HL-60 (cell line): ENCODE measurements at regions not wholly inside any gene's neighbourhood (a gene's known extent, or its start where the extent isn't known, plus 50 kb on each side); places are given as distances from the start of the nearest gene placed in this dataset.

ENCODE experiments used
- DNase-seq, 2 experiments: peaks; one replicate each; pipeline ENCODE4 v3.0.0-alpha.2; 2010 to 2020; ENCODE audit warnings: low read depth in 1 of 2, low spot score in 1 of 2
- H3K27ac ChIP-seq: fragments of 250-450 bp; sonication (Bioruptor Pico); replicated peaks from 2 replicates; pipeline ENCODE4 v1.5.1; 2020; ENCODE audit warnings: mild to moderate bottlenecking, moderate library complexity
- H3K27me3 ChIP-seq: fragments of 250-450 bp; sonication (Bioruptor Pico); 2 replicates; pipeline ENCODE4 v1.5.1; 2021; ENCODE audit warnings: mild to moderate bottlenecking, moderate library complexity; ENCODE audit not compliant: insufficient read depth, poor library complexity, severe bottlenecking
- H3K4me3 ChIP-seq: replicated peaks from 2 replicates; pipeline ENCODE4 v1.5.1; 2011; ENCODE audit warnings: mild to moderate bottlenecking, control low read depth, low read length; ENCODE audit not compliant: insufficient read depth
- GABPA ChIP-seq: IDR thresholded peaks from 2 replicates; pipeline ENCODE4 v1.6.1; 2012; ENCODE audit warnings: low read depth
- POLR2AphosphoS5 ChIP-seq: IDR thresholded peaks from 2 replicates; pipeline ENCODE4 v1.6.1; 2012; ENCODE audit warnings: low read depth
- SPI1 ChIP-seq: IDR thresholded peaks from 2 replicates; pipeline ENCODE4 v1.6.1; 2012; ENCODE audit warnings: low read depth, mild to moderate bottlenecking, borderline replicate concordance
- TF ChIP-seq, protein P1 (sequence below): IDR thresholded peaks from one replicate; pipeline ENCODE4 v1.5.1; 2011; ENCODE audit warnings: low read length, control low read depth, inconsistent platforms; ENCODE audit not compliant: insufficient read depth
- TF ChIP-seq, protein P2 (sequence below): IDR thresholded peaks from 2 replicates; pipeline ENCODE4 v1.6.1; 2012; ENCODE audit warnings: low read depth; ENCODE audit not compliant: insufficient replicate concordance

DNA sequence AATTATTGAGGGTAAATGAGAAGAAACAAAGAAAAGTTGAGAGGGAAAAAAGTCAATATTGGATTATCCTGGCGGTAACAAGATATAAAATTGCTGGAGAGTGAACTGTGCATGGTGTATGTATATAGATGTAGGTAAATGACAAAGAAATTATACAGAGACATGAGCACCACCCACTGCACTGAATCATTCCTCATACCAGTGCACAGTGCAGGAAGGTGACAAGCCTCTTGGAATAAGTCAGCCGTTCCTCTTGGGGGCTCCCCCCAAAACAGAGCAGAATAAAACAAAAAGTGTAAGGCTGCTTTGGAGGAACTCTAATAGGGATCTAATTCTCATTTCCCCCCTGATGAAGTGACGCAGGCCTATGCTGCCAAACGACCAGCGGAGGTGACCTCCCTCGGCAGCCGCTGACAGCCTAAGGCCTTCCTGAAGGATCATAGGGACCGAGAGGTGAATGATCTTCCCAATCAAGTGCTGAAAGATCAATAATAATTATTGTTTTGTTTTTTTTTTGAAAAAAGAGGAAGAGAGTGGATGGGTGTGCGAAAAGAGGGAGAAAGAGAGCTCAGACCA is 245.0 kb downstream of the PSAT1 start:
- Histone ChIP-seq H3K27me3 (no peaks in the 10 kb centered on the region), H3K4me3 (no peak overlapping the region), H3K27ac (no peak overlapping the region)
- TF ChIP-seq, protein P1, sequence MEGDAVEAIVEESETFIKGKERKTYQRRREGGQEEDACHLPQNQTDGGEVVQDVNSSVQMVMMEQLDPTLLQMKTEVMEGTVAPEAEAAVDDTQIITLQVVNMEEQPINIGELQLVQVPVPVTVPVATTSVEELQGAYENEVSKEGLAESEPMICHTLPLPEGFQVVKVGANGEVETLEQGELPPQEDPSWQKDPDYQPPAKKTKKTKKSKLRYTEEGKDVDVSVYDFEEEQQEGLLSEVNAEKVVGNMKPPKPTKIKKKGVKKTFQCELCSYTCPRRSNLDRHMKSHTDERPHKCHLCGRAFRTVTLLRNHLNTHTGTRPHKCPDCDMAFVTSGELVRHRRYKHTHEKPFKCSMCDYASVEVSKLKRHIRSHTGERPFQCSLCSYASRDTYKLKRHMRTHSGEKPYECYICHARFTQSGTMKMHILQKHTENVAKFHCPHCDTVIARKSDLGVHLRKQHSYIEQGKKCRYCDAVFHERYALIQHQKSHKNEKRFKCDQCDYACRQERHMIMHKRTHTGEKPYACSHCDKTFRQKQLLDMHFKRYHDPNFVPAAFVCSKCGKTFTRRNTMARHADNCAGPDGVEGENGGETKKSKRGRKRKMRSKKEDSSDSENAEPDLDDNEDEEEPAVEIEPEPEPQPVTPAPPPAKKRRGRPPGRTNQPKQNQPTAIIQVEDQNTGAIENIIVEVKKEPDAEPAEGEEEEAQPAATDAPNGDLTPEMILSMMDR: no peak
- TF ChIP-seq GABPA: no peak
- TF ChIP-seq SPI1: no peak
- no peak for TF ChIP-seq POLR2AphosphoS5
- TF ChIP-seq, protein P2, sequence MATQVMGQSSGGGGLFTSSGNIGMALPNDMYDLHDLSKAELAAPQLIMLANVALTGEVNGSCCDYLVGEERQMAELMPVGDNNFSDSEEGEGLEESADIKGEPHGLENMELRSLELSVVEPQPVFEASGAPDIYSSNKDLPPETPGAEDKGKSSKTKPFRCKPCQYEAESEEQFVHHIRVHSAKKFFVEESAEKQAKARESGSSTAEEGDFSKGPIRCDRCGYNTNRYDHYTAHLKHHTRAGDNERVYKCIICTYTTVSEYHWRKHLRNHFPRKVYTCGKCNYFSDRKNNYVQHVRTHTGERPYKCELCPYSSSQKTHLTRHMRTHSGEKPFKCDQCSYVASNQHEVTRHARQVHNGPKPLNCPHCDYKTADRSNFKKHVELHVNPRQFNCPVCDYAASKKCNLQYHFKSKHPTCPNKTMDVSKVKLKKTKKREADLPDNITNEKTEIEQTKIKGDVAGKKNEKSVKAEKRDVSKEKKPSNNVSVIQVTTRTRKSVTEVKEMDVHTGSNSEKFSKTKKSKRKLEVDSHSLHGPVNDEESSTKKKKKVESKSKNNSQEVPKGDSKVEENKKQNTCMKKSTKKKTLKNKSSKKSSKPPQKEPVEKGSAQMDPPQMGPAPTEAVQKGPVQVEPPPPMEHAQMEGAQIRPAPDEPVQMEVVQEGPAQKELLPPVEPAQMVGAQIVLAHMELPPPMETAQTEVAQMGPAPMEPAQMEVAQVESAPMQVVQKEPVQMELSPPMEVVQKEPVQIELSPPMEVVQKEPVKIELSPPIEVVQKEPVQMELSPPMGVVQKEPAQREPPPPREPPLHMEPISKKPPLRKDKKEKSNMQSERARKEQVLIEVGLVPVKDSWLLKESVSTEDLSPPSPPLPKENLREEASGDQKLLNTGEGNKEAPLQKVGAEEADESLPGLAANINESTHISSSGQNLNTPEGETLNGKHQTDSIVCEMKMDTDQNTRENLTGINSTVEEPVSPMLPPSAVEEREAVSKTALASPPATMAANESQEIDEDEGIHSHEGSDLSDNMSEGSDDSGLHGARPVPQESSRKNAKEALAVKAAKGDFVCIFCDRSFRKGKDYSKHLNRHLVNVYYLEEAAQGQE: no peak
- DNase-seq: no peak

DNA sequence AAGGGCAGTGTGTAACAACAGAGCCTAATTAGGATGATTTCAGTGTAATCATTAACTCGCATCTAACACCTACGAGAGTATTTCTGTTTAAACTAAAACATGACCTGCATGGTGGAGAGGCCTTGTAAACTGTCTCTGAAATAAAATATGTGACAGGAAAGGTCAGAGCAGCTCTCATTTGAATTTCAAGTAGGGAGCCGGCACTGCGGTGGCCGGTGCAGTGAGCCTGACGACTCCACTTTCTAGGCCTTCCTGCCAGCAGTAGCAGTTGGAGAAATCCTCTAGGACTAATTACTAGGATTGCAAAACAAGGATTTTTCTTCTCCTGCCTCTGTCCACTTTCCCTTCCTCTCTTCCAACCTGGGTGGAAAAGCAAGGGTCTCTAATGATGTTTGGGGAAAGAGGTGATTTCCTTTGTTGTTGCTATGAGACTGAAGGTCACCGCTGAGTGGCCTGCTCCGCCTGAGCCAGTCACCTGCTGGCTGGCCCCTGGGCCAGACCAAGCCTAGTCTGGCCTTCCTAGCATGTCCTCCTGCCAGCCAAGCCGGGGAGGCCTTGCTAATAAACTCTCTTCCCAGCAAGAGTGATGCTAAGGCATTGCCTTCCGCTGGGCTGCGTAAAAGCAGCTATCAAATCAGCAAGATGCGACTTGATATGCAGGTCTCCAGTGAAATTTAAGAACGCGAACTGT is 245.7 kb downstream of the PSAT1 start:
- DNase-seq: no peak
- no peaks in the 10 kb centered on the region for H3K27me3 ChIP-seq
- H3K27ac ChIP-seq: no peak overlapping the region
- TF ChIP-seq, protein P1: no peak
- no peak for TF ChIP-seq POLR2AphosphoS5
- TF ChIP-seq SPI1: no peak
- TF ChIP-seq GABPA: no peak
- TF ChIP-seq, protein P2: no peak
- H3K4me3 ChIP-seq: no peak overlapping the region

DNA sequence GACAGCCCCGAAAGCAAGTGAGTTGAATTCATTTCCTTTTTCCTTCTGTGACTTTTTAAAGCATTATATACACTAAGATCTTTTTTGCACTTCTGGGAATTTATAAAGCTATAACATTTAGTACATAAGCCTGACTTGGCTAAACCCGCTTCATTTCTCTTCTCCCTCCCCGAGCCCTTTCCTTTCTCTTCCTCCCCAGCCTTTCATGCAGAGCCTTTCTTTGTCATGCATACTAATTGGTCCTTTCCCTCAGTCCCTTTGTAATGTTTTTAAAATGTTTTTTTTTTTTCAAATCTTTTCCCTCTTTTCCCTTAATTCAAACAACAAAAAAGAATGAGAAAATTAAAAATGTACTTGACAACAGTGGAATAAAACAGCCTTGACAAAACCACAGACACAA is 246.4 kb downstream of the PSAT1 start:
- H3K4me3 ChIP-seq: no peak overlapping the region
- H3K27me3 ChIP-seq: no peaks in the 10 kb centered on the region
- TF ChIP-seq SPI1: no peak
- no peak for TF ChIP-seq POLR2AphosphoS5
- TF ChIP-seq, protein P1: no peak
- no peak for DNase-seq
- H3K27ac ChIP-seq: no peak overlapping the region

DNA sequence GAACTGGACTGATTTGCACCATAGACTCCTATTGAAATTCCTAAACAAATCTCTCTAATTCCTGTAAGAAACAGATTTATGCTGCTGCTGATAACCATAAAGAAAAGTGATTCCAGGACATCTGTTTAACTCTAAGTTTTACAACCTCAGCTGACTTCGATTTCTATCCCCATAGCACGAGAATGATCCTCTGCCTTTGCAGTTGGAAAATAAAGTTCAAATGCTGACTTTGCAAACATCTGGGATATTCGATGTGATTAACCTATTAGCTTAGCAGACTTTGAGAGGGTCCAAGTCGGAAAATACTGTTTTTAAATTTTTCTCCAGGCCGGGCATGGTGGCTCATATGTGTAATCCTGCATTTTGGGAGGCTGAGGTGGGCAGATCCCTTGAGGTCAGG is 247.3 kb downstream of the PSAT1 start:
- Histone ChIP-seq H3K27me3 (no peaks in the 10 kb centered on the region), H3K27ac (no peak overlapping the region), H3K4me3 (no peak overlapping the region)
- DNase-seq: no peak
- TF ChIP-seq POLR2AphosphoS5: no peak
- no peak for TF ChIP-seq GABPA
- TF ChIP-seq SPI1: no peak
- TF ChIP-seq, protein P2: no peak
- TF ChIP-seq, protein P1: no peak
